ENCODE measurements at regions not wholly inside any gene's neighbourhood (a gene's known extent, or its start where the extent isn't known, plus 50 kb on each side); places are given as distances from the start of the nearest gene placed in this dataset.
"Not testable (repeated sequence)": the region's sequence is repeated elsewhere in the genome, so short reads cannot be mapped to it uniquely, and the experiment has no call there.

DNA sequence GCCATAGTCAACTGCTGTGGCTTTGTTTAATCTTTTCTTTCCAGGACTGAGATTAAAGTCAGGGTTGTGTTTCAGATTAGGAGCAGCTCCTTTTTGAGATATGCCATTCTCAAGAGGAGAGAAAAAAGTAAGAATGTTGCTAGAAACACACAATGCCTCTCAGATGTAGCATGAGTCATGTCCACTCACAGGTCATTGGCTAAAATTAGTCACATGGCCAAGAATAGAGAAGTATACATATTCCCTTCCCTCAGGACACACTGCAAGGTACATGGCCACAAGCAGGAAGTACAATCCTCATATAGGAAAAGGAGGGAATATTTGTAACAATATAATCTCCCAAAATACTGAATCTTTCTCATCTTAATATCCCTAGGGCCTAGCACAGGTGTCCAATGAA lies 141.9 kb upstream of the PTBP2 start:
- no peak for DNase-seq (ENCODE audit: low read depth in 2 of 2)

DNA sequence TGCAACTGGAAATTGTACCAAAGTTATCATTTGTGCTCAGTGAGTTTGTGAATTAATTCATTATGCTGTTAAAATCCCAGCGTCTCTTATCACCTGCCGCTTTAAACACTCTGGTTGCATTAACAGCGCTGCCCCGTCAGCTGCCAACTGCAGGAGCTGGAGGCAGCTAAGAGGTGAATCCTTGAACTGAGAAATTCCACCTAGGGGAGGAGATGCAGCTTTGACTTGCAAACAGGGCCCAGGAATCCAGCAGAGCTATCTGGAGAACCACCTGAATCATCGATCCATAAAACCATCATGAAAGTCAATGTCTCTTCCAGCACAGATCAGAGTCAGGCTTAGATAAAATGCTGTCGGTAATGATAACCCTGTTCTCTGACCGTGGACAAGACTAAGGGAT lies 140.7 kb upstream of the PTBP2 start:
- DNase-seq (ENCODE audit: low read depth in 2 of 2) = no peak

GRCh38 chr1:96581772-96582171 lies 139.8 kb upstream of the PTBP2 start:
- no peak for DNase-seq (ENCODE audit: low read depth in 2 of 2)

- DNase-seq (ENCODE audit: low read depth in 2 of 2) = no peak
Observed at GRCh38 chr1:96583903-96584302, 137.7 kb upstream of the PTBP2 start.

GRCh38 chr1:96587222-96587621 lies 134.4 kb upstream of the PTBP2 start:
- no peak for DNase-seq (ENCODE audit: low read depth in 2 of 2)

GRCh38 chr1:96588416-96588995 lies 133.1 kb upstream of the PTBP2 start:
- no peak for DNase-seq (ENCODE audit: low read depth in 2 of 2)

GRCh38 chr1:96595530-96595929 lies 126.1 kb upstream of the PTBP2 start:
- not testable (repeated sequence) for DNase-seq (ENCODE audit: low read depth in 2 of 2)

- DNase-seq (ENCODE audit: low read depth in 2 of 2) = peak; percentile 5 to 43
Observed at GRCh38 chr1:96596226-96596922, 125.2 kb upstream of the PTBP2 start.

DNA sequence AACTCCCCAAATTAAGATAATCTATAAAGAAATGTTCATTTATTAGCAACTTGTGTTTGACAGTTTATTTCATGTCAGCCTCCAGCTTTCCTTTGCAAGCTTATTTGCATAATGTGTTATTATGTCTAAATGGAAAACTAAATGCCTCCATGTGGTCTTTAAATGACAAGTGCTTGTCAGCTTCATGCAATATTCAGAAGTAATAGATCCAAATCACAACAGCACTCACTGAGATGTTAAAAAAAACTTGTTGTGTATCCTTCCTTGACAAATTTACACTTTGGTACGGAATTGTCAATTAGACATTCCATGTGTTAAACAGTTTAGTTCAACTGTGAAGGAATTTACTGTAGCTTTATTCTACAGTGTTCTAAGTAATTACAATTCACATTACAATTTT lies 124.4 kb upstream of the PTBP2 start:
- no peak for DNase-seq (ENCODE audit: low read depth in 2 of 2)

DNA sequence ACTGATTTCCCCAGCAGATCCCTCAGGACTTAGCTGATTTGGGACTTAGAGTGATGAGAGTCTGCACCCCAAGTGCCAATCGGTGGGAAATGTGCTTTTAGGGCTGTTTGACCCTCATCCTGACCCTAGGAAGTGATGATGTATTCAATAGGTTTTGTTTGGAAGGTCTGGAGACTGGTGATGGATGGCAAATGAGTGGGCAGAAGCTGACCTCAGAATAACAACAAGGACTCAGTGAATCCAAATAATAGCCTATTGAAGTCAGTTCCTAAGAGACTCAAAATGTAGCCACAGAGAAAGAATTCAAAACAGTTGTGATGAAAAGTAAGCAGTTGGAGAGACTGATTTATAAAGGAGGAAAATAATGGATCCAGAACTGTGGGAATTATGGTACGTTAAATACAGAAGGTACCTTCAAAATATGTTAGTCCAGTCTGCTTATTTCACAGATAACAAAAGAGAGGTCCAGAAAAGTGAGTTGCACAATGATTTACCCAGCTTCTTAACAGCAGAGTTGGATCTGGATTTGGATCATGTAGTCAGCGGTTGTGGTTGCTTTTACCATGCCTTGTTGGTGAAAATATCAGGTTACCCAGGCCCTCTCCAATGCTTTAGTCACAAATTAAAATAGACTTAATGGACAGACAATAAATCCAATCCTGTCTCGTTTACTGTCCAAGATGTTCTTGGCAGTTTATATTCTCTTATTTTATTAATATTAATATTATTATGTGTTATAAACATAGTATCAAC lies 123.0 kb upstream of the PTBP2 start:
- no peak for DNase-seq (ENCODE audit: low read depth in 2 of 2)

- DNase-seq (ENCODE audit: low read depth in 2 of 2) = not testable (repeated sequence)
Observed at GRCh38 chr1:96604620-96605019, 117.0 kb upstream of the PTBP2 start.

DNA sequence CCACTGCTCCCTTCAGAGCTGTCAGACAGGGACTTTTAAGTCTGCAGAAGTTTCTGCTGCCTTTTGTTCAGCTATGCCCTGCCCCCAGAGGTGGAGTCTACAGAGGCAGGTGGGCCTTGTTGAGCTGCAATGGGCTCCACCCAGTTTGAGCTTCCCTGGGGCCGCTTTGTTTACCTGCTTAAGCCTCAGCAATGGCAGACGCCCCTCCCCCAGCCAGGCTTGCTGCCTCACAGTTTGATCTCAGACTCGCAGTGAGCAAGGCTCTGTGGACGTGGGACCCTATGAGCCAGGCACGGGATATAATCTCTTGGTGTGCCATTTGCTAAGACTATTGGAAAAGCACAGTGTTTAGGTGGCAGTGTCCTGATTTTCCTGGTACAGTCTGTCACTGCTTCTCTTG lies 104.2 kb upstream of the PTBP2 start:
- not testable (repeated sequence) for DNase-seq (ENCODE audit: low read depth in 2 of 2)

DNA sequence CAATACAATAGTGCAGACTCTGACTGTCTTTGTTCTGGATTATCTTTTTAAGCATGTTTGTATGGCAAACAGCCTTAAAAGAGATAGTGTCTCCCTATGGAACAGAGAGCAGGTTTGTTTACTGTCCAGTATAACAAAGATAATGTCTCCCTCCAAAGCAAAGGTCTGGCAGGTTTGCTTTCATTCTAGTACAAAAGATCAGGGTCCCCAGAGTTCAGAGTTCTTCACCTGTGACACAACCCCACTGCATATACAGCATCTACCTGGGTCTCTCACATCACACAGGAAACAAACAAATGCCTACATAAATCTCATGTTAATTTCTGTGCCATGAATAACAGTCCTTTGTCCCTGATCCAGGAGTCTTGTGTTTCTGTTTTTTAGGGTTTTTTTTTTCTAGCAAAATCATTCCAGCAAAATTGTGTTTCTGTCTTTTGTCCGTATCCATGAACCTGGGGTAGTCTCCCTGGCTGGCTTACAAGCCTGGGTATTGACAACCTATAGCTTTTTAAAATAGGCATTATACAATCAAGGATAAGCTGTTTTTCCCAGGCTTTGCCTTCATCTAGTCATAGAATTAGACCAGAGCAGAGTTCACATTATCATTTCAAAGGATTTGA lies 89.4 kb upstream of the PTBP2 start:
- no peak for DNase-seq (ENCODE audit: low read depth in 2 of 2)

GRCh38 chr1:96633695-96634094 lies 87.9 kb upstream of the PTBP2 start:
- DNase-seq (ENCODE audit: low read depth in 2 of 2) = no peak

- no peak for DNase-seq (ENCODE audit: low read depth in 2 of 2)
Observed at GRCh38 chr1:96634883-96635282, 86.7 kb upstream of the PTBP2 start.

GRCh38 chr1:96641282-96641681 lies 80.3 kb upstream of the PTBP2 start:
- DNase-seq (ENCODE audit: low read depth in 2 of 2) = no peak

GRCh38 chr1:96643519-96643918 lies 78.1 kb upstream of the PTBP2 start:
- DNase-seq (ENCODE audit: low read depth in 2 of 2) = no peak

DNA sequence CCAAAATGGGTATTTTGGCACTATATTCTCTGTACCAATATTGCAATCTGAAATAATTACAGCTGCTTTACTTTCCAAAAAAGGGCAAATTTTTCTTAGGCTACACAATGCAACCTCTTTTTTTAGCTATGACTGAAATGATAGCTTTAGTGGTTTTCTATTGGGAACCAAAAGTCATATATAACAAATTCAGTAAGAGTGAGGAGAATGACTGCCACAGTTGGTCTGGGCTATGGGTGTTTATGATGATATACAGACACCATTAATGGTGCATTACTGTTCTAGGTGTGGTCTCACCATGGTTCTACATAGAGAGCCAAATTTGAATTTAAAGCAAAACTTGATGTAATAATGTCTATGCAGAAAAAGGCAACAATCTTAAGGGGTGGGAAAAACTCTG lies 72.3 kb upstream of the PTBP2 start:
- DNase-seq (ENCODE audit: low read depth in 2 of 2) = no peak

DNA sequence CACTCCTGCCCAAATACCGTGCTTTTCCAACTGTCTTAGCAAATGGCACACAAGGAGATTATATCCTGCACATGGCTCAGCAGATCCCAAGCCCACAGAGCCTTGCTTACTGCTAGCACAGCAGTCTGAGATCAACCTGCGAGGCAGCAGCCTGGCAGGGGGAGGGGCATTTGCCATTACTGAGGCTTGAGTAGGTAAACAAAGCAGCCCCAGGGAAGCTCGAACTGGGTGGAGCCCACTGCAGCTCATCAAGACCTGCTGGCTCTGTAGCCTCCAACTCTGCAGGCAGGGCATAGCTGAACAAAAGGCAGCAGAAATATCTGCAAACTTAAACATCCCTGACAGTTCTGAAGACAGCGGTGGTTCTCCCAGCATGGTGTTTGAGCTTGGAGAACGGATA lies 70.1 kb upstream of the PTBP2 start:
- DNase-seq (ENCODE audit: low read depth in 2 of 2) = no peak

DNA sequence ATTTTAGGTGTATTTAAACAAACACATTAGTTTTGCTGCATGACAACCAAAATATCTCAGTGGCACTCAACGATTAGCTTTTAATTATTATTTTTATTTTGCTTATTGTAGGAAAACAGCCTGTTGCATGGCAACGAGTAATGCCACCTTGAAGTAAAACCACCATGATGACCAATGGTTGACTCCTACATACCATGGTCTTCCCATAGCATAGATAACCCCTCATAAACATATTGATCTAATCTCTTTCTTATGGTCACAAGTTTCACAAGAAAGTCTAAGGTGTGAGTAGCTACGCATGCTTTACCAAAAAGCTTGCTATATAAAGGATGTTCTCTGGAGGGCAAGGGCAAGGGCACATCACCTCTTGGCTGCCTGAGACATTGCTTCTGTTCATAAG lies 61.5 kb upstream of the PTBP2 start:
- no peak for DNase-seq (ENCODE audit: low read depth in 2 of 2)

DNA sequence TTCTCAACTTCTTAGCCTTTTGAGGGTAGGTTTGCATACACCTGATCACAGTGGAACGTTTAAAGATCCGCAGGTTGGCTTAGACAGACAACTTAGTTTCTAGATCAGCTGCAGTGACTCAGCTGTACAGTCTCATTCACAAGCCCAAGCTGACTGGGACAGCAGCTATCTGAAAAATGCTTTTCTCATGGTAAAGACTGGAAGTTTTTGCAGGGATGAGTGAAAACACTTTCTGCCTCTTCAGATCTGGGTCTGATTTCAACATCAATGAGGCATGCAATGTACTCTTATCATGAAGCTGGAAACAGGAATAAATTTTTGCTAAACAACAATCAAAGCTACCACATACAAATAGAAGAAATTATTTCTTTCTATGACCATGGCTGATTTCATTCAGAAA lies 61.1 kb upstream of the PTBP2 start:
- DNase-seq (ENCODE audit: low read depth in 2 of 2) = no peak
